Thoracic aorta (tissue), 2 donors: ENCODE measurements at regions not wholly inside any gene's neighbourhood (a gene's known extent, or its start where the extent isn't known, plus 50 kb on each side); places are given as distances from the start of the nearest gene placed in this dataset.

ENCODE experiments used
- ATAC-seq: fragments of 150-250 bp; one replicate; pipeline ENCODE4 v1.8.0; 2017; ENCODE audit warnings: low read depth; ENCODE audit not compliant: insufficient number of reproducible peaks, low FRiP score
- DNase-seq: peaks from one replicate; pipeline ENCODE4 v3.0.0-alpha.2; 2020; ENCODE audit warnings: low spot score
- H3K27ac ChIP-seq, 2 donors: fragments of 200-600 bp; sonication (generic); 1 replicate in 1 of 2; 2 replicates in 1 of 2; pipeline ENCODE4 v1.5.1; 2016; ENCODE audit warnings: mild to moderate bottlenecking in 2 of 2, moderate library complexity in 2 of 2
- H3K27me3 ChIP-seq: fragments of 200-600 bp; sonication (generic); replicated peaks from 2 replicates; pipeline ENCODE4 v1.6.0; 2016; ENCODE audit warnings: mild to moderate bottlenecking; ENCODE audit not compliant: insufficient read depth
- H3K36me3 ChIP-seq: fragments of 200-600 bp; sonication (generic); one replicate; pipeline ENCODE4 v1.5.1; 2016
- H3K4me1 ChIP-seq, 2 donors: fragments of 200-600 bp; sonication (generic); 1 replicate in 1 of 2; 2 replicates in 1 of 2; pipeline versions ENCODE4 v1.5.1 to v1.6.0; 2016; ENCODE audit warnings: low read depth in 2 of 2, mild to moderate bottlenecking in 1 of 2; ENCODE audit not compliant: control insufficient read depth in 1 of 2
- H3K4me3 ChIP-seq: fragments of 200-600 bp; sonication (generic); 2 replicates; pipeline ENCODE4 v1.5.1; 2016; ENCODE audit warnings: mild to moderate bottlenecking
- H3K9me3 ChIP-seq: fragments of 200-600 bp; sonication (generic); 2 replicates; pipeline ENCODE4 v1.5.1; 2016
- TF ChIP-seq, protein P1 (sequence below): fragments of 200-600 bp; sonication (generic); IDR thresholded peaks from one replicate; pipeline ENCODE4 v1.5.1; 2019; ENCODE audit warnings: antibody characterized with exemption

DNA sequence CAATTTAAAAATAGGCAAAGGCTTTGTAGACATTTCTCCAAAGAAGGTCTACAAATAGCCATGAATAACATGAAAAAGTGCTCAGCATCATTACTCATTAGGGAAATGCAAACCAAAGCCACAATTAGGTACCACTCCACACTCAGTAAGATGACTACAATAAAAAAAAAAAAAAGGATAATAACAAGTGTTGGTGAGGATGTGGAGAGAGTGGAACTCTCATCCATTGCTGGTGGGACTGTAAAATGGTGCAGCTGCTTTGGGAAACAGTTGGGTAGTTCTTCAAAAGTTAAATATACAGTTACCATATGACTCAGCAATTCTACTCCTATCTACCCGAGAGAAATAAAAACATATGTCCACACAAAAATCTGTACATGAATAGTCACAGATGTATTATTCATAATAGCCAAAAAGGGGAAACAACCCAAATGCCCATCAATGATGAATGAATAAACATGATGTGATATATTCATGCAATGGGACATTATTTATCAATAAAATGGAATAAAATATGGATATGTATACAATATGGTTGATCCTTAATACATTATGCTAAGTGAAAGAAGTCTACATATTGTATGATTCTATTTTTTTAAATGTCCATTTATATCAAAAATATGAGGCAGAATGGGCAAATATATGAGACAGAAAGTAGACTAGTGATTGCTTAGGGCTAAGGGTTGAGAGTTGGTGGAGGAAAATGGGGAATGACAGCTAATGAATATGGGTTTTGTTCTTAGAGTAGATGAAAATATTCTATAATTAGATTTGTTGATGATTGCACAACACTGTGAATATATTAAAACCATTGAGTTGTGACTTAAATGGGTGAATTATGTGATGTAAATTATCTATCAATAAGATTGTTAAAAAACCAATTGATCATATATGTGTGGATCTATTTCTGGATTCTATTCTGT, 66.1 kb upstream of the SMAD3 start:
- TF ChIP-seq, protein P1, sequence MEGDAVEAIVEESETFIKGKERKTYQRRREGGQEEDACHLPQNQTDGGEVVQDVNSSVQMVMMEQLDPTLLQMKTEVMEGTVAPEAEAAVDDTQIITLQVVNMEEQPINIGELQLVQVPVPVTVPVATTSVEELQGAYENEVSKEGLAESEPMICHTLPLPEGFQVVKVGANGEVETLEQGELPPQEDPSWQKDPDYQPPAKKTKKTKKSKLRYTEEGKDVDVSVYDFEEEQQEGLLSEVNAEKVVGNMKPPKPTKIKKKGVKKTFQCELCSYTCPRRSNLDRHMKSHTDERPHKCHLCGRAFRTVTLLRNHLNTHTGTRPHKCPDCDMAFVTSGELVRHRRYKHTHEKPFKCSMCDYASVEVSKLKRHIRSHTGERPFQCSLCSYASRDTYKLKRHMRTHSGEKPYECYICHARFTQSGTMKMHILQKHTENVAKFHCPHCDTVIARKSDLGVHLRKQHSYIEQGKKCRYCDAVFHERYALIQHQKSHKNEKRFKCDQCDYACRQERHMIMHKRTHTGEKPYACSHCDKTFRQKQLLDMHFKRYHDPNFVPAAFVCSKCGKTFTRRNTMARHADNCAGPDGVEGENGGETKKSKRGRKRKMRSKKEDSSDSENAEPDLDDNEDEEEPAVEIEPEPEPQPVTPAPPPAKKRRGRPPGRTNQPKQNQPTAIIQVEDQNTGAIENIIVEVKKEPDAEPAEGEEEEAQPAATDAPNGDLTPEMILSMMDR = no peak
- Histone ChIP-seq H3K4me1 (no peaks in the 10 kb centered on the region), H3K9me3 (no peaks in the 10 kb centered on the region), H3K27me3 (no peaks in the 10 kb centered on the region), H3K27ac (no peak overlapping the region), H3K36me3 (no peaks in the 10 kb centered on the region), H3K4me3 (no peak overlapping the region)
- ATAC-seq (no peak), DNase-seq (no peak)

DNA sequence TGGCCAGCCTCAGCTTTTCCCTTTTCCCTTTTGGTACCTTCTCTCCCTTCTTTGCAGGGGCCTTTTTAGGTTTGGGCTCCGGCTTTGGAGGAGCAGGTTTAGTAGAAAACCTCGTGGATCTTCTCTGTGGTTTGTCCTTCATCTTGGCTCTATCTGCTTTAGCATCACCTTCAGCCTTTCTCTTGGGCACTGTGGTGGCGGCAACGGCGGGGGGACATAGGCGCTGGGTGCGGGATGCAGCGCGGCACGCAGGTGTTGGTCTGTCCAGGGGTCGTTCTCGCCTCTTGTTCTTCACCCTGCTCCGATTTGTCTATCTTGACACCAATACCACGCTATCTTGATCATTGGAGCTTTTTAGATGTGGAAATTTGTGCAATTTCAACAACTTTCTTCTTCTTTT, 64.5 kb upstream of the SMAD3 start:
- TF ChIP-seq, protein P1 = no peak
- no peak overlapping the region for H3K27ac ChIP-seq
- H3K4me3 ChIP-seq = no peak overlapping the region
- no peaks in the 10 kb centered on the region for H3K36me3 ChIP-seq
- DNase-seq (no peak), ATAC-seq (no peak)
- no peaks in the 10 kb centered on the region for H3K9me3 ChIP-seq
- no peaks in the 10 kb centered on the region for H3K27me3 ChIP-seq
- H3K4me1 ChIP-seq = no peaks in the 10 kb centered on the region

DNA sequence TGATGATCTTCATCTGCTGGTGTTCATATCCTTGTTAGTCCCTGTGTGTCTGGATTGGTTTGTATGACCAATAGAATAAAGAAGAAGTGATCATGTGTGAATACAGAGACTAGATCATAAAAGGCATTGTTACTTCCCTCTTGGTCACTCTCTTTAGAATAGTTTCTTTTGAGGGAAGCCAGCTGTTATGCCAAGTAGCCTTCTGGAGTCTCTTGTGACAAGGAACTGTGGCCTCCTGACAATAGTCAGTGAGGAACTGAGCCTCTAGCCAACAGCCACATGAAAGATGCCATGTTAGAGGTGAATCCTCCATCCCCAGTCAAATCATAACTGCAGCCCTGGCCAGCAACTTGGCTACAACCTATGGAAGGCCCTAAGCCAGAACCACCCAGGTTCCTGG, 63.0 kb upstream of the SMAD3 start:
- no peak for ATAC-seq
- H3K27ac ChIP-seq = no peak overlapping the region
- no peaks in the 10 kb centered on the region for H3K36me3 ChIP-seq
- no peak overlapping the region for H3K4me3 ChIP-seq
- H3K27me3 ChIP-seq = no peaks in the 10 kb centered on the region
- H3K4me1 ChIP-seq = no peaks in the 10 kb centered on the region
- no peaks in the 10 kb centered on the region for H3K9me3 ChIP-seq
- DNase-seq = no peak
- TF ChIP-seq, protein P1 = no peak

DNA sequence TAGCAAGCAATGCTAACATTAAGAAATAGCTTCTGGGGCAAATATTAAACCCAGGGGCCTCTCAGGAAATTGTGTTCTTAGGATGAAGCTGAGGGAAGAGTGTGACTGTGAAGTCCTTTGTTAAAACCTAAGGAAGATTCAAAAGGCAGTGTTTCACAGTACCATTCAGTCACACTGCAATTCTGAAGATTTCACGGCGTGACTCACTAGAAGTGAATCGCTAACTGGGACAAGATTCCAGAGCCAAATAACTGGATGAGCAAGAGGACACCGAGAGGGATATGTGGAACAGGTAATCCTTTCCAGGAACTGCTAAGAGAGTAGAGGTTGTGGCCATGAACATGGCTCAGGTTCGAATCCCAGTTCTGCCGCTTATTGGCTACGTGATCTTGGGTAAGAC, 61.8 kb upstream of the SMAD3 start:
- Histone ChIP-seq H3K27ac (no peak overlapping the region), H3K4me3 (no peak overlapping the region), H3K27me3 (no peaks in the 10 kb centered on the region), H3K36me3 (no peaks in the 10 kb centered on the region), H3K4me1 (no peaks in the 10 kb centered on the region), H3K9me3 (no peaks in the 10 kb centered on the region)
- TF ChIP-seq, protein P1 = no peak
- DNase-seq = no peak
- no peak for ATAC-seq

DNA sequence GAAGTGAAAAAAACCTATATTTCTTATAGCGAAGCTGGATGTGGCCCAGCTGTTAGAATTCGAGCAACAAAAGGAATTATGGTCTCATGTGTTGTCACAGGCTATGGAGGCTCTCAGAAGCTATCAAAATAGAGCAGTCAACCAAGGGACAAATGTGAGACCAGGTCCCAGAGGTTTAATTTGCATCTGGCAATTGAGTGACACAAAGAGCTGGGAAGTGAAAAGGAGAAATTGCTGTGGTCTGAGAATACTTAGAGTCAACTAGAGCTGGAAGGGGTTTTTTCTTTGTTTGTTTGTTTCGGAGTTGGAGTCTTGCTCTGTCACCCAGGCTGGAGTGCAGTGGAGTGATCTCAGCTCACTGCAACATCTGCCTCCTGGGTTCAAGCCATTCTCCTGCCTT, 61.3 kb upstream of the SMAD3 start:
- Histone ChIP-seq H3K36me3 (no peaks in the 10 kb centered on the region), H3K27me3 (no peaks in the 10 kb centered on the region), H3K4me3 (no peak overlapping the region), H3K9me3 (no peaks in the 10 kb centered on the region), H3K27ac (no peak overlapping the region), H3K4me1 (no peaks in the 10 kb centered on the region)
- TF ChIP-seq, protein P1 = no peak
- ATAC-seq (no peak), DNase-seq (no peak)
